ENCODE measurements at regions not wholly inside any gene's neighbourhood (a gene's known extent, or its start where the extent isn't known, plus 50 kb on each side); places are given as distances from the start of the nearest gene placed in this dataset.
A peak's percentile ranks its signal among the peaks of the same experiment; 100 is the strongest.

DNA sequence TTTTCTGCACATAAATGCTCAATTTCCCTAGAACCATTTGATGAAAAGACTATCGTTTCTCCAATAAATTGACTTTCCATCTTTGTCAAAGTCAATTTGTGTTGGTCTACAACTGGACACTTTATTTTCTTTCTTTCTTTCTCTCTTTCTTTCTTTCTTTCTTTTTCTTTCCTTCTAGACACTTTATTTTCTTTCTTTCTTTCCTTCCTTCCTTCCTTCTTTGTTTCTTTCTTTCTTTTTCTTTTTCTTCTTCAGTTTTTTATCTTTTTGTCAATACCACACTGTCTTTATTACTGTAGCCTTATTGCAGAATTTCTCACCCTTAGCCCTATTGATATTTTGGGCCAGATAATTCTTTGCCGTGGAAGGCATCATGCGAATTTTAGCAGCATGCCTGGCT, 73.5 kb downstream of the FASLG start:
- Mint-ChIP-seq H3K36me3 (peaks cover 0 to 18% (median 5%) of the 10 kb centered on the region in 3 donors), H3K4me3 (no peak overlapping the region), H3K9me3 (peaks cover 0 to 22% (median 9%) of the 10 kb centered on the region in 9 donors), H3K4me1 (peaks cover 2 to 9% (median 5%) of the 10 kb centered on the region in 4 donors), H3K27ac (no peak overlapping the region), H3K27me3 (peaks cover 0 to 5% (median 2%) of the 10 kb centered on the region in 5 donors)
- no peak for DNase-seq
- POLR2A ChIA-PET, result interaction anchor here (0.7 kb wide), 1 partner anchor 135 kb away, joined by 9 read pairs; no protein-coding TSS in a partner anchor
- no peak for ATAC-seq

DNA sequence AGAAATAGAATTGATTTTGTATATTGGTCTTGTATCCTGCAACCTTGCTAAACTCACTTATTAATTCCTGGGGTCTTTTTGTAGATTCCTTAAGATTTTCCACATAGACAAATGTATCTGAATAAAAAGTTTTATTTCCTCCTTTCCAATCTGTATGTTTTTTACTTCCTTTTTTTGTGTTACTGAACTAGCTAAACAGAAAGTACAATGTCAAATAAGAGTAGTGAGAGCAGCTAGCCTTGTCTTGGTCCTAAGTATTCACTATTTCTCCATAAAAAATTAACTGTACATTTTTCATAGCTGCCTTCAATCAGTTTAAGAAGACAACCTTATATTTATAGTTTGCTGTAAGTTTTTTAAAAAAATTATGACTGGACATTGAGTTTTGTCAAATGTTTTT, 74.9 kb downstream of the FASLG start:
- Mint-ChIP-seq H3K36me3 (peaks cover 0 to 6% (median 0%) of the 10 kb centered on the region in 3 donors), H3K4me1 (peaks cover 0 to 2% (median 0%) of the 10 kb centered on the region in 4 donors), H3K9me3 (peaks cover 0 to 11% (median 3%) of the 10 kb centered on the region in 9 donors), H3K4me3 (no peak overlapping the region), H3K27me3 (peaks cover 0 to 4% (median 1%) of the 10 kb centered on the region in 5 donors), H3K27ac (no peak overlapping the region)
- ATAC-seq (no peak), DNase-seq (no peak)
- POLR2A ChIA-PET, result no interaction called here

DNA sequence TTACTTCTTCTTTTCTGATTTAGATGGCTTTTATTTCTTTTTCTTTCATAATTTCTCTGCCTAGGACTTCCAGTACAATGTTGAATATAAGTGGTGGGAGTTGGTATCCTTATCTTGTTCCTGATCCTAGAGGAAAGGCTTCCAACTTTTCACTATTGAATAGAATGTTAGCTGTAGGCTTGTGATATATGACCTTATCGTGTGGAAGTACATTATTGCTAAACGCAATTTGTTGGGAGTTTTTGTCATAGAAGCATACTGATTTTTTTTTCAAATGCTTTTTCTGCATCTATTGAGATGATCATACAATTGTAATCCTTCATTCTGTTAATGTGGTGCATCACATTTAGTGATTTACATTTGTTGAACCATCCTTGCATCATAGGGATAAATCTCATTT, 79.5 kb downstream of the FASLG start:
- no peaks in the 10 kb centered on the region for H3K9me3 Mint-ChIP-seq
- H3K36me3 Mint-ChIP-seq, result no peaks in the 10 kb centered on the region
- no peak overlapping the region for H3K4me3 Mint-ChIP-seq
- H3K27ac Mint-ChIP-seq, result no peak overlapping the region
- POLR2A ChIA-PET, result no interaction called here
- DNase-seq, result no peak
- peaks cover 3 to 10% (median 7%) of the 10 kb centered on the region in 4 donors for H3K4me1 Mint-ChIP-seq
- peaks cover 0 to 15% (median 5%) of the 10 kb centered on the region in 5 donors for H3K27me3 Mint-ChIP-seq
- ATAC-seq, result no peak

DNA sequence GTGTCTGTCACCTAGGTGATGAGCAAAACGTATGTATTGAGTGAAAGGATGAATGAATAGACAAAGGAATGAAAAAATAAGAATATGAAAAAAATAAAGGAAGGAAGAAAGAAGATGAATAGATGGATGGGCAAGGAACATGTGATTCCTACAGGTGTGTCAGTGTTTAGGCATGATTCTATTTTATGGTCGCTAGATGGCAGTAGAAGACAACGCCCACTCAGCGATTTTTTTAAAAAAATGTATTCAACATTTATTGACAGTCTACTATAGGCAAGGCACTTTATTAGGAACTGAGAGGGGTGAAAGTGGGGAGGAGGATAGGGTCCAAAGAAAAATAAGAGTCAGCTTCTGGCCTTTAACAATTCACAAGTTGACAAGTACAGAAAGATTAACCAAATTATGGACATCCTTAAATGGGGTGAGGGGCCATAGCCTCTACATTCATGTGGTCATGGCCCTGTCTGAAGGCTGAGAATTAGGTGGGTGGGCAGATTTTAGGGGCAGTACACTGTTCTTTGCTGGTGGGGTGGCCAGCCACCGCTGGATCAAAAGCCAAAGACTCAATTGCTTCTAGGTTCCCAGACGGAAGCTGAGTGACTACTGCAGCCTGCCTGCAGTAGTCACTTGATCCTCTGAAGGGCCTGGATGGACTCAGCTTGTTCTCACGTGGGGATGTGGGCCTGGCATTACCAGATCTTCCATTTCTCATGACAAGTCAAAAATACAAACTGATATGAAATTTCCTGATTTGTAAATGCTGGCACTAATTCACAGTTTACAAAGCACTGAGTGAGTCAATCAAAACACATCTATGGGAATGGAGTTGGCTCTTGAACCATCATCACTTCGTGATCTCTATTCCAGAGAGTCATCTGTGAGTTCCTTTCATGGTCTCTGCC, 83.9 kb downstream of the FASLG start:
- Mint-ChIP-seq H3K27me3 (peaks cover 0 to 15% (median 5%) of the 10 kb centered on the region in 5 donors), H3K4me1 (peaks cover 26 to 42% (median 40%) of the 10 kb centered on the region in 4 donors), H3K4me3 (no peak overlapping the region), H3K9me3 (no peaks in the 10 kb centered on the region), H3K27ac (peak overlapping the region in 3 of 10 donors; percentile 29 to 84 (median 53)), H3K36me3 (no peaks in the 10 kb centered on the region)
- ATAC-seq (peak in 1 of 2 donors; percentile 29), DNase-seq (peak in 5 of 10 donors; percentile 21 to 62 (median 50))
- POLR2A ChIA-PET, result no interaction called here

DNA sequence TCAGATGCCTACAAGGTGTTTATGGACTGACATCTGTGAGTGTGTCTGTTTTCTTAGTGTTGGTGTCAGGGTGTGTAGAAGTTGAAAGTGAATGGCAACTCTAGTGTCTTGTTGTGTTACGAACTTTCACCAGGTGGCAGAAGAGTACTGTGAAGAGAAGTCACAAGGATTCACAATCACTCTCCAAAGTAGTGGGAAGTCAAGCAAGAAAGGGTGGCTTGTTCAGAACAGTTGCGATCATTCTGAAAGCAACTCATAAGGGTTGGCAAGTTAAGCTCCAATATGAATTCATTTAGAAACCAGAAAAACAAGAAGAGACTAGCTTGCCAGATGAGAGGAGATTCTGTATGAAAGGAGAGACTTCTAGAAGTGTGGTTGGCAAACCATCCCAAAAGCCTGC, 86.1 kb downstream of the FASLG start:
- H3K36me3 Mint-ChIP-seq, result no peaks in the 10 kb centered on the region
- POLR2A ChIA-PET, result interaction anchor here (1.2 to 1.4 kb wide), 3 partner anchors 457 to 1079 kb away, joined by 4 to 8 read pairs (median 6); partner anchors contain the start of genes CENPL and DARS2
- peaks cover 34 to 61% (median 50%) of the 10 kb centered on the region in 4 donors for H3K4me1 Mint-ChIP-seq
- H3K9me3 Mint-ChIP-seq, result peaks cover 0 to 5% (median 0%) of the 10 kb centered on the region in 9 donors
- peaks cover 0 to 14% (median 2%) of the 10 kb centered on the region in 5 donors for H3K27me3 Mint-ChIP-seq
- H3K27ac Mint-ChIP-seq, result peak overlapping the region in 8 of 10 donors; percentile 2 to 92 (median 48)
- peak overlapping the region in 9 of 10 donors; percentile 40 to 85 (median 64) for H3K4me3 Mint-ChIP-seq
- ATAC-seq (peak; percentile 60 to 61), DNase-seq (peak in 9 of 10 donors; percentile 12 to 72 (median 49))

DNA sequence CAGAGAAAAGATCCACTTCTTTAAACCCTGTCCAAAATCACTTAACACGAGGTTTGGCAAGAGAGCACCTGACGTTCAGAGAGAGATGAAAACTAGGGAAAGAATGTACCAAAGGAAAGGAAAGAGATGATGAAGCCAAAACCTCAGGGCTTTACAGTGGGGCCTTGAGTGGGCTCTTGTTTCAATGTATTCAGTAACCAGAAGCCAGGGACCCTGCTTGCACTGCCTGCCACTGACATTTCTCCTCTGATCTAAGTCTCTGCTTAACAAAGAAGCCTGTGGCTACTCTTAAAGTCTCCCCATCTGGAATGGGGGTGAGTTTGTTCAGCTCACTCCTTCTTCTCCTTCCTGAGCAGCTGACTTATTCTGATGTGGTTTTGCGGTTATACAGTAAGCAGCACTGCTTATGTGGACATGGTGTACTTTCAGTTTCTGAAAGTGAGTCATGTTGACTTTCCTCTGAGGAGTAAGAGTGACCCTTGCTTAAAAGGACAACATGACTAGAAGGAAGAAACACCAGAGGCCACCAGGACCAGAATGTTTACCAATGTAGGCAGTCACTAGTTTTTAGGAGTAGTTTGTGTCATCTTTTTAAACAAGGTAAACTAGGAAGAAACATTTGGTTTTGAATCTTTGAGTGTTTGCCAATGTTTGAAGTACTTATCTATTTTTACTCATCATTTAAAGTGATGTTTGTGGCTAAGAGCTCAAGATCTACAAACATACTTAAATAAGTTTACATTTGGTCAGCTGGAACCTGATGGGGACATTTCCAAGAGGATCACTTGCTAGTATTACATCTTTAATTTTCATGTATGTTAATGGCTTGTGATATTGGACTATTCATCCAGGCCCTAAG, 87.4 kb downstream of the FASLG start:
- Mint-ChIP-seq H3K27me3 (peaks cover 0 to 3% (median 0%) of the 10 kb centered on the region in 5 donors), H3K27ac (peak overlapping the region; percentile 42 to 92 (median 84)), H3K4me3 (peak overlapping the region; percentile 53 to 85 (median 66)), H3K9me3 (peaks cover 0 to 5% (median 0%) of the 10 kb centered on the region in 9 donors), H3K4me1 (peaks cover 36 to 67% (median 53%) of the 10 kb centered on the region in 4 donors), H3K36me3 (no peaks in the 10 kb centered on the region)
- ATAC-seq (peak; percentile 84 to 86), DNase-seq (peak in 9 of 10 donors; percentile 14 to 75 (median 63))
- POLR2A ChIA-PET, result interaction anchor here (0.5 to 1.3 kb wide), 7 partner anchors 94 to 1078 kb away, joined by 3 to 6 read pairs (median 4); partner anchors contain the start of genes CENPL and DARS2

DNA sequence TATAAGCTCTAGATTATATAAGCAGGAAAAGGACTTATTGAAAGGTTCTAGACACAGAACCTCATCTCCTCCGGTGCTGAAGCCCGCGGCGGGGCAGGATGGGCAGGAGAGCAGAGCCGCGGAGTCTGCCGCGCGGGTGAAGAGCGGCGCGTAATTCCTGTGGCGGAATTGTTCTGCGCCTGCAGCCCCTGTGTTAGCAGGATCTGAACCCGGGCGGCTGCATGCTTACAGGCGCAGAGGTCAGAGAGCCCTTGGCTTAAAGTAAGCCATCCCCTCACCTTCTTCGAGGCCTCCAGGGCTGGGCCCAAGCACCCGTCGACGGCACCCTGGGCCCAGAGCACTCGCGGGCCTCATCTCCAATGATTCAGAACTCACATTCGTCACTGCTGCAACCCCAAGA, 89.3 kb downstream of the FASLG start:
- Mint-ChIP-seq H3K36me3 (no peaks in the 10 kb centered on the region), H3K9me3 (peaks cover 0 to 5% (median 0%) of the 10 kb centered on the region in 9 donors), H3K27ac (peak overlapping the region in 2 of 10 donors; percentile 11 to 40), H3K27me3 (no peaks in the 10 kb centered on the region), H3K4me1 (peaks cover 32 to 60% (median 48%) of the 10 kb centered on the region in 4 donors), H3K4me3 (no peak overlapping the region)
- POLR2A ChIA-PET, result no interaction called here
- ATAC-seq (no peak), DNase-seq (no peak)

DNA sequence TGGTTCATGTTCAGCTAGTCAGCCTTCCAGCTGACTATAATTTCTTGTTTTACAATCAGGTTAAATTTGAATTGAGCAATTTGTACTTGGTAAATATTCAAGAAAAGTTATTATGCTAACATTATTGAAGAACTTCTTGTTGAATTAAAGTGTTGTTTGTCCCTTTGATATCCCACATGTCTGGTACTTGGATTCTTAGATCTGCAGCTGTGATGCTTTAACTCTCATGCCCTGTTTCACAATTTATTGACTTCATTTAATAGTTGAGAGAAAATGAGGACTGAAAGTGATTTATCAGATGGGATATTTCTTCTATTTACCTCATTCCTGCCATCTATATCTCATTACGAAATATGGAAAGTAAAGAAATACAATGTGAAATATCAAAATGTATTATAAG, 92.8 kb downstream of the FASLG start:
- Mint-ChIP-seq H3K27ac (no peak overlapping the region), H3K9me3 (peaks cover 0 to 5% (median 0%) of the 10 kb centered on the region in 9 donors), H3K27me3 (no peaks in the 10 kb centered on the region), H3K4me1 (peaks cover 22 to 67% (median 47%) of the 10 kb centered on the region in 4 donors), H3K36me3 (no peaks in the 10 kb centered on the region), H3K4me3 (no peak overlapping the region)
- DNase-seq, result no peak
- no peak for ATAC-seq
- POLR2A ChIA-PET, result no interaction called here

DNA sequence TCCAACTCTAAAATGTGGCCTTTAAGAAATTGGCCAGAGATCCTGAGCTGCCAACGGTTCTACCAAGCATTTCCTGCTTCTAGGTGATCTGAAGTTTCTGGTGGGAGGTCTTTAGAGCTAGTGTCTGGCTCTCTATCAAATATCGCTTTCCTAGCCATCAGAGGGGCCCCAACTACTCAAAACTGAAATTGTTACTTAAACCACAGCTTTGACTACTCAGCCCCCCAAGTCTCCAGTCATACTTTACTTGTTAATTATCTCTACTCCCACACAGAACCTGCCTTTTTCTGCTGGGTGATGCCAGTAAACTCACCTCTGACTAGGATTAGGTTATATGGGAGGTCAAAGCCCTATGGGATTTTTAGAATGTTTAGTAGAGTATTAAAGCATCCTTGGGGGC, 95.1 kb downstream of the FASLG start:
- no peaks in the 10 kb centered on the region for H3K36me3 Mint-ChIP-seq

DNA sequence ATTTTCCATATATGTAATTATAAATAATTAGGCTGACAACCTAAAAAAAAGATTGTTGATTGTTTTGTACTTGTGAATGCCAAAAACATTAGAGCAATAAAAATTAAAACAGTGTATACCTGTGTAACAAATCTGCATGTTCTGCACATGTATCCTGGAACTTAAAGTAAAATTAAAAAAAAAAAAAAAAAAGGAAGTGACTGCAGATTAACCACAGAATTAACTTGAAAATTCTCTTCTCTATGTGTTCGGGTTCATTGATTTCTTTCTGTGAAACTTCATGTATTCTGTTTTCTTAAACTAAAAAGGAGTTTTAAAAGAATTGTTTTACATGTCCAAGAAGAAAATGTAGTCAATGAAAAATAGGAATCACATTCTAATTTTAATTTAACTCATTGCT, 95.7 kb downstream of the FASLG start:
- H3K4me1 Mint-ChIP-seq, result peaks cover 12 to 51% (median 32%) of the 10 kb centered on the region in 4 donors
- POLR2A ChIA-PET, result no interaction called here
- H3K9me3 Mint-ChIP-seq, result no peaks in the 10 kb centered on the region
- H3K27me3 Mint-ChIP-seq, result no peaks in the 10 kb centered on the region
- H3K36me3 Mint-ChIP-seq, result no peaks in the 10 kb centered on the region
- H3K4me3 Mint-ChIP-seq, result no peak overlapping the region
- DNase-seq (no peak), ATAC-seq (no peak)
- H3K27ac Mint-ChIP-seq, result no peak overlapping the region

More for the DNA sequence above, 95.1 kb downstream of the FASLG start:
- POLR2A ChIA-PET, result no interaction called here
- H3K4me3 Mint-ChIP-seq, result no peak overlapping the region
- DNase-seq, result no peak
- H3K9me3 Mint-ChIP-seq, result no peaks in the 10 kb centered on the region
- ATAC-seq, result peak in 1 of 2 donors; percentile 27
- H3K27ac Mint-ChIP-seq, result no peak overlapping the region
- H3K27me3 Mint-ChIP-seq, result no peaks in the 10 kb centered on the region
- peaks cover 17 to 58% (median 35%) of the 10 kb centered on the region in 4 donors for H3K4me1 Mint-ChIP-seq

DNA sequence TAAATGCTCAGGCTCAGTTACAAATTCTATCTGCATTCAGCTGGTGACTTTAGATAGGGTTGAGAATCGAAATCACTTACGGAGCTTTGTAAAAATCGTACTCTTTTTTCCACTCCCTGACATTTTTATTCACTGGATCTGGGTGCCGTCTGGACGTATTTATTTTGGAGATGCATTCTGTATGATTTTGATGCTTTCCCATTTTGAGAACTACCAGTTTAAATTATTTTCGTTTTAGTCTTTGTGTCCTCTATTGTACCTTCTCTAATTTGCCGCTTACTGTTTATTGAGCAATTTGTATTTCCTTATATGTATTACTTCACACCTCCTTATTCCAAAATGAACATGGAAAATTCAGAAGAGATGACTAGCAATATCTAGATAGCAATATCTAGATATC, 96.2 kb downstream of the FASLG start:
- POLR2A ChIA-PET, result no interaction called here
- peak overlapping the region in 1 of 10 donors; percentile 74 for H3K27ac Mint-ChIP-seq
- no peak for ATAC-seq
- H3K36me3 Mint-ChIP-seq, result no peaks in the 10 kb centered on the region
- peaks cover 0 to 1% (median 0%) of the 10 kb centered on the region in 9 donors for H3K9me3 Mint-ChIP-seq
- H3K4me3 Mint-ChIP-seq, result no peak overlapping the region
- peaks cover 10 to 47% (median 31%) of the 10 kb centered on the region in 4 donors for H3K4me1 Mint-ChIP-seq
- DNase-seq, result no peak
- no peaks in the 10 kb centered on the region for H3K27me3 Mint-ChIP-seq

DNA sequence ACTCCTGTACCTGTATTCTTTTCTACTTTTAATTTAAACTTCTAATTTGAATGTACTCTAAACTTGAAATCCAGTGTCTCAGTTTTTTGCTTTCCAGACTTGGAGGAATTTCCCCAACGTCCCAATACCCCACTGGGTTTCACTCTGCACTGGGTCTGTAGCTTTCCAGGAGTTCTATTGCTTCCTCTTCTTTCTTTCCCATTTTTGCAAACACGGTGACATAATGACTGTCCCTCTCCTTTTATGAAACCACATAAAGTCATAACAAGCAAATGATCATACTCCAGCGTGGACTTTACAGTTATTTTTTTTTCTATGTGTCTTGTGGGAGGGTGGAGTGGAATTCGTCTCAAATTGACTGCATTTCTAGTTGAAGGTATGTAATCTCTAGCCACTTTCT, 97.1 kb downstream of the FASLG start:
- no peak overlapping the region for H3K27ac Mint-ChIP-seq
- H3K36me3 Mint-ChIP-seq, result no peaks in the 10 kb centered on the region
- peaks cover 0 to 10% (median 0%) of the 10 kb centered on the region in 9 donors for H3K9me3 Mint-ChIP-seq
- POLR2A ChIA-PET, result no interaction called here
- no peak overlapping the region for H3K4me3 Mint-ChIP-seq
- no peak for ATAC-seq
- no peak for DNase-seq
- H3K27me3 Mint-ChIP-seq, result peaks cover 0 to 1% (median 0%) of the 10 kb centered on the region in 5 donors
- H3K4me1 Mint-ChIP-seq, result peaks cover 11 to 50% (median 29%) of the 10 kb centered on the region in 4 donors
